ENCODE measurements at regions not wholly inside any gene's neighbourhood (a gene's known extent, or its start where the extent isn't known, plus 50 kb on each side); places are given as distances from the start of the nearest gene placed in this dataset.

DNA sequence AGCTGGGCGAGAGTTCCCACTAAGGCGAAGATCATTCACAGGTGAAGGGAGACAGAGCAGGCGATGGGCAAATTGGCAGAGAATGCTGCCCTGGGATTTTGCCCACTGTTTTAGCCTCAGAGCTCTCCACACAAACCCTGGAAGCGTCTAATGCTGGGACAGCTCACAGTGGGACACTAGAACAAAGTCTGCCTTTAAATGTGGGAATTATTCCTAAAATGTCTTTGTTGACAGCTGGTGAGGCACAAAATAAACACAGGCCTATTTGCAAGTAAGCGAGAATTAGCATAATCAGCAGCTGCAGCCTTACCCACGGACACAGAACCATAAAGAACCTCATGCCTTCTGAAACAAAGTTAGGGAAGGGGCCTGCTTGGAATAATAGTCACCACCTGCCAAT is 824.5 kb downstream of the AACS start:
- Histone ChIP-seq H3K27me3 (ENCODE audit: control insufficient read depth, insufficient read depth, low read length) (no peaks in the 10 kb centered on the region), H3K36me3 (ENCODE audit: control insufficient read depth, insufficient read depth, low read length) (no peaks in the 10 kb centered on the region), H3K4me3 (ENCODE audit: low read depth, low read length) (no peak overlapping the region)
- ChIA-PET CTCF (no interaction called here), POLR2A (no interaction called here)
- no peak for DNase-seq (ENCODE audit: low read depth)
- TF ChIP-seq, protein P1, sequence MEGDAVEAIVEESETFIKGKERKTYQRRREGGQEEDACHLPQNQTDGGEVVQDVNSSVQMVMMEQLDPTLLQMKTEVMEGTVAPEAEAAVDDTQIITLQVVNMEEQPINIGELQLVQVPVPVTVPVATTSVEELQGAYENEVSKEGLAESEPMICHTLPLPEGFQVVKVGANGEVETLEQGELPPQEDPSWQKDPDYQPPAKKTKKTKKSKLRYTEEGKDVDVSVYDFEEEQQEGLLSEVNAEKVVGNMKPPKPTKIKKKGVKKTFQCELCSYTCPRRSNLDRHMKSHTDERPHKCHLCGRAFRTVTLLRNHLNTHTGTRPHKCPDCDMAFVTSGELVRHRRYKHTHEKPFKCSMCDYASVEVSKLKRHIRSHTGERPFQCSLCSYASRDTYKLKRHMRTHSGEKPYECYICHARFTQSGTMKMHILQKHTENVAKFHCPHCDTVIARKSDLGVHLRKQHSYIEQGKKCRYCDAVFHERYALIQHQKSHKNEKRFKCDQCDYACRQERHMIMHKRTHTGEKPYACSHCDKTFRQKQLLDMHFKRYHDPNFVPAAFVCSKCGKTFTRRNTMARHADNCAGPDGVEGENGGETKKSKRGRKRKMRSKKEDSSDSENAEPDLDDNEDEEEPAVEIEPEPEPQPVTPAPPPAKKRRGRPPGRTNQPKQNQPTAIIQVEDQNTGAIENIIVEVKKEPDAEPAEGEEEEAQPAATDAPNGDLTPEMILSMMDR (IDR thresholded peaks at IDR 0.05; ENCODE audit: insufficient read depth, low read depth, low read length), result no peak

DNA sequence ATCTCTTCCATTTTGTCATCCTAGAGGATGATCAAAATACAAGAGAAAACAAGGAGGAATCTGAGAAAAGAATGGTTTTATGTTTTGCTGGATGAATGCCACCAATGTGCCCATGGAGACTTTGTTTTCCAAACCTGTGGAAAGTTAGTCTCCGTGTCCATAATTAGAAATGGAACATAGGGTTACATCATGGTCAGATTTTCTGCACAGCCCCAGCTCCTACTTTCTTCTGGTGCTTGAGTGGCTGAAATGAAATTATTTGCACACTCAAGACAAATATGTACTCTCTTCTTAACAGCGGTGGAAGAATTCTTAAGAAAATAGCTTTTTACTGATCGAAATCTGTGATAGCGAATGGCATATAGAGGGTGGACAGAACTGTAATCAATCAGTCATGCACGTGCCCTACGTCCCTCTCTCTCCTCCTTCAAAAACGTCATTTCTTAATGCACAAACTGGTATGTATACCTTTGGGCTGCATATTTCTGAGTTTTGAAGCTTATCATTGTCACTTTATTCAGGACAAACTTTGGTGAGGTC is 825.2 kb downstream of the AACS start:
- H3K27me3 ChIP-seq (ENCODE audit: control insufficient read depth, insufficient read depth, low read length), result no peaks in the 10 kb centered on the region
- H3K4me3 ChIP-seq (ENCODE audit: low read depth, low read length), result no peak overlapping the region
- TF ChIP-seq, protein P1 (IDR thresholded peaks at IDR 0.05; ENCODE audit: insufficient read depth, low read depth, low read length), result no peak
- no peaks in the 10 kb centered on the region for H3K36me3 ChIP-seq (ENCODE audit: control insufficient read depth, insufficient read depth, low read length)
- ChIA-PET POLR2A (no interaction called here), CTCF (no interaction called here)
- no peak for DNase-seq (ENCODE audit: low read depth)

DNA sequence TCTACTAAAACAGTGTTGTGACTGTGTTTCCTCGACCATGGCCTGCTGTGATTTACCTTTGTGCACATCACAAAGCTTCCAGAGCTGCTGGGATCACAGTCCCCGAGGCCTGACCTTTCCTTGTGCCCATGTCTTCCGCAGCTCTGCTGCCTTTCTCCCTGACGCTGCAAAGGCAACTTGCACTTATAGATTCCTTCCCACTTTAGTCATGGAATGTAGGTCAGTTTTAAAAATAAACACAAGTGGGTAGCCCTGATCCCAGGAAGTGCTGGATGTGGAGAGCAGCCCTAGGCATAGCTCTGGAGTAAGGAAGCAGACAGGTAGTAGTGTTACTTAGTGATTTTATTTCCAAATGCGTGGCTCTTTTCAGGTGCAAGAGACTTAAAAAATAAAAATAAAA is 825.7 kb downstream of the AACS start:
- TF ChIP-seq, protein P1 (IDR thresholded peaks at IDR 0.05; ENCODE audit: insufficient read depth, low read depth, low read length), result no peak
- DNase-seq (ENCODE audit: low read depth), result no peak
- H3K27me3 ChIP-seq (ENCODE audit: control insufficient read depth, insufficient read depth, low read length), result no peaks in the 10 kb centered on the region
- no peaks in the 10 kb centered on the region for H3K36me3 ChIP-seq (ENCODE audit: control insufficient read depth, insufficient read depth, low read length)
- CTCF ChIA-PET, result no interaction called here
- POLR2A ChIA-PET, result no interaction called here
- H3K4me3 ChIP-seq (ENCODE audit: low read depth, low read length), result no peak overlapping the region

DNA sequence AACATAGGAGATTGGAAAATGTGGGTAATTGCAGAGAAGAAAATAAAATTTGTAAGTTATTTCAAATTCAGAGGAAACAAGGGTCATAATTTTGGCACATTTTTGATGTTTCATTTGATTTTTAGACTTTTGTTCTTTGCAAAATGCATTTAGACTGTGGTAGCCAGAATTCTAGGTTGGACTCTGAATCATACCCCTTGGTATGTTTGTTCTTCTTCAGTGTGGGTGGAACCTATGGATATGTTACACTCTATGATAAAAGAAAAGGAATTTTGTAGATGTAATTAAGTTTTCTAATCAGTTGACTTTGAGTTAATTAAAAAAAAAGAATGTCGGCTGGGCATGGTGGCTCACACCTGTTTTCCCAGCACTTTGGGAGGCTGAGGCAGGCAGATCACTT is 827.0 kb downstream of the AACS start:
- H3K36me3 ChIP-seq (ENCODE audit: control insufficient read depth, insufficient read depth, low read length), result no peaks in the 10 kb centered on the region
- CTCF ChIA-PET, result no interaction called here
- POLR2A ChIA-PET, result no interaction called here

DNA sequence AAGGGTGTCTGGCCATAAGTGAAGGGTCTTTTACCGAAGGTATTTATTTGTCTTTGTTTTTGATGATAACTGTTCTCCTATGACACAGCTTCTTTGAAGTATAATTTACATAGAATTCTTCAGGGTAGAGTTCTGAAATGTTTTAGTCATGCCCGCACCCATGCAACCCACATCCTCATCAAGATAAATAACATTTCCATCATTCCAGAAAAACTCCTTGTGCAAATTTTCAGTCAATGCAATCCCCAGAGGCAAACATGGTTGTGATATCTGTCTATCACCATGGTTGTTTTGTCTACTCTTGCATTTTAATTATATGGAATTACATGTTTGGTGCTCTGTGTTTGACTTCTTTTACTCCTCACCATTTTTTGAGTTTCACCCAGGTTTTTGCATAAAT is 837.8 kb downstream of the AACS start:
- CTCF ChIA-PET, result no interaction called here
- Histone ChIP-seq H3K36me3 (ENCODE audit: control insufficient read depth, insufficient read depth, low read length) (no peaks in the 10 kb centered on the region), H3K4me3 (ENCODE audit: low read depth, low read length) (no peak overlapping the region), H3K27me3 (ENCODE audit: control insufficient read depth, insufficient read depth, low read length) (no peaks in the 10 kb centered on the region)
- POLR2A ChIA-PET, result no interaction called here
- no peak for DNase-seq (ENCODE audit: low read depth)
- TF ChIP-seq, protein P1 (IDR thresholded peaks at IDR 0.05; ENCODE audit: insufficient read depth, low read depth, low read length), result no peak

More for the DNA sequence above, 827.0 kb downstream of the AACS start:
- Histone ChIP-seq H3K27me3 (ENCODE audit: control insufficient read depth, insufficient read depth, low read length) (no peaks in the 10 kb centered on the region), H3K4me3 (ENCODE audit: low read depth, low read length) (no peak overlapping the region)
- TF ChIP-seq, protein P1 (IDR thresholded peaks at IDR 0.05; ENCODE audit: insufficient read depth, low read depth, low read length), result no peak
- DNase-seq (ENCODE audit: low read depth), result no peak
